H9 (cell line): ENCODE measurements at regions not wholly inside any gene's neighbourhood (a gene's known extent, or its start where the extent isn't known, plus 50 kb on each side); places are given as distances from the start of the nearest gene placed in this dataset.
"Not testable (repeated sequence)": the region's sequence is repeated elsewhere in the genome, so short reads cannot be mapped to it uniquely, and the experiment has no call there.

Source experiments
- DNase-seq: peaks from one replicate; pipeline ENCODE4 v3.0.0-alpha.2; 2017
- H2AFZ ChIP-seq: one replicate; pipeline ENCODE4 v1.6.1; 2013; ENCODE audit warnings: mild to moderate bottlenecking, low read length, control low read depth, moderate library complexity
- H2AK5ac ChIP-seq: 2 replicates; pipeline ENCODE4 v1.6.1; 2013; ENCODE audit warnings: low read length, control low read depth, mixed read lengths; ENCODE audit not compliant: insufficient read length
- H2BK120ac ChIP-seq: one replicate; pipeline ENCODE4 v1.6.1; 2013; ENCODE audit warnings: low read depth, mild to moderate bottlenecking, low read length, control low read depth, inconsistent platforms; ENCODE audit not compliant: poor library complexity, severe bottlenecking
- H2BK12ac ChIP-seq: 2 replicates; pipeline ENCODE4 v1.6.1; 2013; ENCODE audit warnings: low read length, control low read depth, mixed read lengths, low read depth; ENCODE audit not compliant: insufficient read length
- H2BK15ac ChIP-seq: 2 replicates; pipeline ENCODE4 v1.6.1; 2013; ENCODE audit warnings: low read depth, low read length, control low read depth
- H2BK20ac ChIP-seq: one replicate; pipeline ENCODE4 v1.6.1; 2013; ENCODE audit warnings: low read depth, mild to moderate bottlenecking, low read length, control low read depth, inconsistent platforms; ENCODE audit not compliant: poor library complexity, severe bottlenecking
- H2BK5ac ChIP-seq: 2 replicates; pipeline ENCODE4 v1.6.1; 2013; ENCODE audit warnings: low read length, control low read depth, mixed read lengths; ENCODE audit not compliant: insufficient read length
- H3K14ac ChIP-seq: 2 replicates; pipeline ENCODE4 v1.6.1; 2013; ENCODE audit warnings: low read length, control low read depth; ENCODE audit not compliant: insufficient read depth
- H3K18ac ChIP-seq: 2 replicates; pipeline ENCODE4 v1.6.1; 2013; ENCODE audit warnings: low read depth, mild to moderate bottlenecking, mixed read lengths, low read length, control low read depth; ENCODE audit not compliant: insufficient read length
- H3K23ac ChIP-seq: 2 replicates; pipeline ENCODE4 v1.6.1; 2013; ENCODE audit warnings: low read length, control low read depth, mixed read lengths, low read depth; ENCODE audit not compliant: insufficient read length
- H3K23me2 ChIP-seq: 2 replicates; pipeline ENCODE4 v1.6.1; 2013; ENCODE audit warnings: low read depth, mild to moderate bottlenecking, mixed read lengths, low read length, control low read depth; ENCODE audit not compliant: insufficient read length, poor library complexity, severe bottlenecking
- H3K27ac ChIP-seq: 2 replicates; pipeline ENCODE4 v1.5.1; 2013; ENCODE audit warnings: low read length, control low read depth, mixed read lengths, low read depth; ENCODE audit not compliant: insufficient read length
- H3K27me3 ChIP-seq: 2 replicates; pipeline ENCODE4 v1.6.1; 2013; ENCODE audit warnings: low read length, control low read depth, inconsistent platforms; ENCODE audit not compliant: insufficient read depth
- H3K4ac ChIP-seq: 2 replicates; pipeline ENCODE4 v1.6.1; 2013; ENCODE audit warnings: low read depth, mild to moderate bottlenecking, control low read depth, inconsistent platforms, low read length, moderate library complexity
- H3K4me1 ChIP-seq: 2 replicates; pipeline ENCODE4 v1.6.1; 2013; ENCODE audit warnings: low read length, control low read depth, inconsistent platforms; ENCODE audit not compliant: insufficient read depth
- H3K4me2 ChIP-seq: 2 replicates; pipeline ENCODE4 v1.6.1; 2013; ENCODE audit warnings: low read length, control low read depth, mixed read lengths; ENCODE audit not compliant: insufficient read length, insufficient read depth
- H3K56ac ChIP-seq: 2 replicates; pipeline ENCODE4 v1.6.1; 2013; ENCODE audit warnings: low read depth, mild to moderate bottlenecking, mixed read lengths, low read length, control low read depth; ENCODE audit not compliant: insufficient read length
- H3K79me1 ChIP-seq: 2 replicates; pipeline ENCODE4 v1.6.1; 2013; ENCODE audit warnings: low read depth, mild to moderate bottlenecking, moderate library complexity, low read length, control low read depth, inconsistent platforms; ENCODE audit not compliant: insufficient read depth, poor library complexity, severe bottlenecking
- H3K79me2 ChIP-seq: 2 replicates; pipeline ENCODE4 v1.6.1; 2013; ENCODE audit warnings: low read length, control low read depth, inconsistent platforms; ENCODE audit not compliant: insufficient read depth
- H3K9ac ChIP-seq: 2 replicates; pipeline ENCODE4 v1.6.1; 2013; ENCODE audit warnings: low read length, control low read depth, mixed read lengths; ENCODE audit not compliant: insufficient read length; ENCODE audit errors: extremely low read depth
- H3K9me3 ChIP-seq: one replicate; pipeline ENCODE4 v1.6.1; 2013; ENCODE audit warnings: low read depth, low read length, inconsistent platforms; ENCODE audit not compliant: control insufficient read depth
- H3T11ph ChIP-seq: one replicate; pipeline ENCODE4 v1.6.1; 2013; ENCODE audit warnings: mild to moderate bottlenecking, low read length, control low read depth, inconsistent platforms
- H4K20me1 ChIP-seq: one replicate; pipeline ENCODE4 v1.6.1; 2013; ENCODE audit not compliant: control insufficient read depth, insufficient read length, insufficient read depth
- H4K5ac ChIP-seq: 2 replicates; pipeline ENCODE4 v1.6.1; 2013; ENCODE audit warnings: low read depth, mild to moderate bottlenecking, mixed read lengths, low read length, control low read depth; ENCODE audit not compliant: insufficient read length
- H4K8ac ChIP-seq: replicated peaks from 2 replicates; pipeline ENCODE4 v1.6.1; 2013; ENCODE audit warnings: low read length, control low read depth, mixed read lengths, low read depth; ENCODE audit not compliant: insufficient read length
- H4K91ac ChIP-seq: 2 replicates; pipeline ENCODE4 v1.6.1; 2013; ENCODE audit warnings: low read depth, mild to moderate bottlenecking, moderate library complexity, mixed read lengths, low read length, control low read depth; ENCODE audit not compliant: insufficient read length
- H3K27ac Mint-ChIP-seq, 3 experiments: 2 replicates in 2 of 3; 3 replicates in 1 of 3; pipeline ENCODE4 v1.8.0; 2020 to 2021; ENCODE audit warnings: mixed read lengths in 3 of 3, mild to moderate bottlenecking in 1 of 3, moderate library complexity in 1 of 3
- H3K27me3 Mint-ChIP-seq: 2 replicates; pipeline ENCODE4 v1.8.0; 2021; ENCODE audit warnings: low read depth, mild to moderate bottlenecking, moderate library complexity, mixed read lengths
- H3K36me3 Mint-ChIP-seq, 3 experiments: 2 replicates in 2 of 3; 3 replicates in 1 of 3; pipeline ENCODE4 v1.8.0; 2020 to 2021; ENCODE audit warnings: low read depth in 3 of 3, mixed read lengths in 3 of 3; ENCODE audit not compliant: insufficient read depth in 1 of 3
- H3K4me1 Mint-ChIP-seq, 2 experiments: 2 replicates each; pipeline ENCODE4 v1.8.0; 2020; ENCODE audit warnings: mixed read lengths in 2 of 2
- H3K4me3 Mint-ChIP-seq, 2 experiments: 2 replicates in 1 of 2; 3 replicates in 1 of 2; pipeline ENCODE4 v1.8.0; 2020 to 2021; ENCODE audit warnings: mild to moderate bottlenecking in 2 of 2, mixed read lengths in 2 of 2, moderate library complexity in 1 of 2
- H3K9me3 Mint-ChIP-seq, 2 experiments: 2 replicates in 1 of 2; 3 replicates in 1 of 2; pipeline ENCODE4 v1.8.0; 2020; ENCODE audit warnings: mild to moderate bottlenecking in 2 of 2, mixed read lengths in 2 of 2, moderate library complexity in 1 of 2
- WGBS: extraction: QIAGEN DNeasy Blood & Tissue Kit; methylation state at CpG from one replicate; pipeline ENCODE4 v1.1.7; 2013; ENCODE audit warnings: missing lambda C conversion rate, low lambda C conversion rate, mixed read lengths; ENCODE audit not compliant: insufficient read length; ENCODE audit errors: extremely low coverage; 5-methylcytosine and 5-hydroxymethylcytosine counted together

DNA sequence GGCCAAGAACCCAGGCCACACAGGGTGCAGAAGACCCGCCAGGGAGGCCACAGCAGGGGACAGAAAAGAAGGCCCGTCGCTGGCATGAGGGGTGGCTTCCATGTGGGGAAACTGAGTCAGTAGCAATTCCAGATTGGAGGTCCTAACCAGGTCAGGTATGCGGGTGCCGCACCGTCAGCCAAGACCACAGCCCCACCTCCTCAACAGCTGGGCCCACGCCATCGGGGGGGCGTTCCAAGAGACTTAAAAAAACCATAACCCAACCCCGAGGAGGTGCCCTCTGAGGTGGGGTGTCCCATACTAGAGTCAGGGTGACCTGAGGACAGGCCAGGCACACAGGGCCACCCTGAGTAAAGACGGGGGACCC lies 5416.8 kb upstream of the TPTE start:
- H2AFZ ChIP-seq, H3K4me1 ChIP-seq, H3K27me3 ChIP-seq, H2BK20ac ChIP-seq, H2BK12ac ChIP-seq, H3K9me3 ChIP-seq, H4K20me1 ChIP-seq, H3K79me1 ChIP-seq, H4K91ac ChIP-seq, H2BK120ac ChIP-seq, H3K27me3 Mint-ChIP-seq, H3K4me1 Mint-ChIP-seq, H3K27ac Mint-ChIP-seq, H3K36me3 Mint-ChIP-seq, H3K9ac ChIP-seq, H2AK5ac ChIP-seq, H3K23ac ChIP-seq, H3K23me2 ChIP-seq, H3K9me3 Mint-ChIP-seq, H4K8ac ChIP-seq, H2BK15ac ChIP-seq, H2BK5ac ChIP-seq, H3K4ac ChIP-seq, DNase-seq, H3K27ac ChIP-seq, H3K79me2 ChIP-seq, H3K14ac ChIP-seq, H3K56ac ChIP-seq, H3T11ph ChIP-seq, H3K18ac ChIP-seq, H4K5ac ChIP-seq, H3K4me2 ChIP-seq, H3K4me3 Mint-ChIP-seq: not testable (repeated sequence)
- WGBS: no CpG with 5 or more reads among the region's 11 CpGs

DNA sequence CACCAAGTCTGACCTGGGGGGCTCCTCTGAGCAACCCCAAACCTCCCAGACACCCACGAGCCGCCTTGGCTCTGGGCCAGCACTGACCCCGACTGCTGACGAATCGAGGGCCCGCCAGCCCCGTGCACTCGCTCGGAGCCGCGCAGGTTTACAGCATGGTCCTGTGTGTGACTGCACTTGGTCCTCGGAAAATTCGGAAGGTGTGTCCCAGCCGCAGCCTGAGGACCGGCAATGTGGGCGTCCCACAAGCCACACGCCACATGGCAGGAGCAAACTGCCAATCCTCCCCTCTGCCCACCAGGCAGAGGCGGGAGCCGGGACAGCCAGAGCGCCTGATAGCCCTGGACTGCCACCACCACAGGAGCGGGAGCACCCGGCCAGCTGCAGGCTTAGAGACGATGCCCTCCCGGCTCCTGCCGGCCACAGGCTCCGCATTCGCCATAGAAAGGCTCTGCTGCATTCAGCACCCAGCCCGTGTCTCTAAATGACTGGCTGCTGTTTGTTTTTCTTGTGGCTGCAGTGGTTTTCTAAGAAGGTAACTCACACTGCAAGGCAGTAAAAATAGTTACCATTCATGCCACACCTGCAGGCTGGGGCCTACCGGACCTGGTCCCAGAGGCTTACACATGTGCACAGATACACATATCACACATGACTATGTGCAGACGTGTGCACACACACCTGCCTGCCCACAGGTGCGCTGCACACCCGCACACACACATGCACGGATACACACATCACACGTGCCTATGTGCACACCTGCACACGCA lies 5415.3 kb upstream of the TPTE start:
- H2AFZ ChIP-seq, H2BK15ac ChIP-seq, H3K4me1 Mint-ChIP-seq, H4K8ac ChIP-seq, H3K27me3 ChIP-seq, H3K27ac ChIP-seq, H2BK20ac ChIP-seq, DNase-seq, H3K27me3 Mint-ChIP-seq, H2BK5ac ChIP-seq, H3K27ac Mint-ChIP-seq, H3K9ac ChIP-seq, H3K4me2 ChIP-seq, H3K56ac ChIP-seq, H2BK120ac ChIP-seq, H4K5ac ChIP-seq, H3K79me2 ChIP-seq, H3K23me2 ChIP-seq, H3T11ph ChIP-seq, H3K9me3 ChIP-seq, H4K20me1 ChIP-seq, H3K4me3 Mint-ChIP-seq, H2BK12ac ChIP-seq, H3K18ac ChIP-seq, H4K91ac ChIP-seq, H3K36me3 Mint-ChIP-seq, H3K4ac ChIP-seq, H3K23ac ChIP-seq, H3K14ac ChIP-seq, H3K79me1 ChIP-seq, H3K9me3 Mint-ChIP-seq, H3K4me1 ChIP-seq, H2AK5ac ChIP-seq: not testable (repeated sequence)
- WGBS: no CpG with 5 or more reads among the region's 35 CpGs
